Suprapubic skin (tissue), 4 donors: ENCODE measurements at regions not wholly inside any gene's neighbourhood (a gene's known extent, or its start where the extent isn't known, plus 50 kb on each side); places are given as distances from the start of the nearest gene placed in this dataset.
A peak's percentile ranks its signal among the peaks of the same experiment; 100 is the strongest.

Experiments used
- DNase-seq, 2 donors: peaks; one replicate each; pipeline ENCODE4 v3.0.0-alpha.2; 2019; ENCODE audit warnings: low spot score in 2 of 2
- H3K27ac ChIP-seq: fragments of 200-600 bp; sonication (generic); one replicate; pipeline ENCODE4 v1.5.1; 2019
- H3K27me3 ChIP-seq: fragments of 200-600 bp; sonication (generic); one replicate; pipeline ENCODE4 v1.5.1; 2019
- H3K36me3 ChIP-seq: fragments of 200-600 bp; sonication (generic); one replicate; pipeline ENCODE4 v1.5.1; 2019
- H3K4me1 ChIP-seq: fragments of 200-600 bp; sonication (generic); one replicate; pipeline ENCODE4 v1.5.1; 2019
- H3K4me3 ChIP-seq: fragments of 200-600 bp; sonication (generic); one replicate; pipeline ENCODE4 v1.5.1; 2019; ENCODE audit warnings: mild to moderate bottlenecking
- H3K9me3 ChIP-seq: fragments of 200-600 bp; sonication (generic); one replicate; pipeline ENCODE4 v1.5.1; 2019
- CTCF ChIP-seq, 2 donors: fragments of 200-600 bp in 1 of 2; fragments of 450-650 bp in 1 of 2; sonication (generic) in 1 of 2; IDR thresholded peaks; one replicate each; pipeline ENCODE4 v1.5.1; 2016 to 2019; ENCODE audit warnings: antibody characterized with exemption in 2 of 2, mild to moderate bottlenecking in 1 of 2, moderate library complexity in 1 of 2
- EP300 ChIP-seq: sonication (generic); formaldehyde crosslinking; IDR thresholded peaks from one replicate; pipeline ENCODE4 v1.6.1; 2017; ENCODE audit warnings: antibody characterized with exemption
- POLR2A ChIP-seq, 2 donors: fragments of 450-650 bp; IDR thresholded peaks; one replicate each; pipeline ENCODE4 v1.6.1; 2017; ENCODE audit warnings: antibody characterized with exemption in 2 of 2, mild to moderate bottlenecking in 2 of 2, moderate library complexity in 2 of 2
- POLR2AphosphoS5 ChIP-seq, 3 donors: sonication (generic); formaldehyde crosslinking; IDR thresholded peaks; one replicate each; pipeline ENCODE4 v1.6.1; 2017; ENCODE audit warnings: antibody characterized with exemption in 3 of 3
- WGBS: methylation state at CpG from one replicate; pipeline ENCODE4 v1.1.5; 2018; 5-methylcytosine and 5-hydroxymethylcytosine counted together

DNA sequence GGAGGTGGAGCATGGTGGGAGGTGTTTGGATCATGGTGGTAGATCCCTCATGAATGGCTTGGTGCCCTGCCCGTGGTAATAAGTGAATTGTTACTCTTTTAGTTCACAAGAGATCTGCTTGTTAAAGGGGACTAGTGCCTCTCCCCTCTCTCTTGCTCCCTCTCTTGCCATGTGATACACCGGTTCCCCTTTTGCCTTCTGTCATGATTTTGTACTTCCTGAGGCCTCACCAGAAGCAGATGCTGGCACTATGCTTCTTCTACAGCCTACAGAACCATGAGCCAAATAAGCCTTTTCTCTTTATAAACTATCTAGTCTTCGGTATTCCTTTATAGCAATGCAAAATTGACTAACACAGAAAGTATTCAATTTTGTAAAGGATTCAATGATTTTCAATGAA, 817.1 kb downstream of the TLR4 start:
- H3K9me3 ChIP-seq: no peaks in the 10 kb centered on the region
- no peaks in the 10 kb centered on the region for H3K4me1 ChIP-seq
- no peak overlapping the region for H3K4me3 ChIP-seq
- no peaks in the 10 kb centered on the region for H3K27me3 ChIP-seq
- no peaks in the 10 kb centered on the region for H3K36me3 ChIP-seq
- TF ChIP-seq POLR2A (IDR thresholded peaks at IDR 0.05) (no peak), POLR2AphosphoS5 (IDR thresholded peaks at IDR 0.05) (no peak), EP300 (no peak), CTCF (IDR thresholded peaks at IDR 0.05) (no peak)
- WGBS: 67% methylated on average over 3 of the region's 3 CpGs
- DNase-seq: no peak
- no peak overlapping the region for H3K27ac ChIP-seq

DNA sequence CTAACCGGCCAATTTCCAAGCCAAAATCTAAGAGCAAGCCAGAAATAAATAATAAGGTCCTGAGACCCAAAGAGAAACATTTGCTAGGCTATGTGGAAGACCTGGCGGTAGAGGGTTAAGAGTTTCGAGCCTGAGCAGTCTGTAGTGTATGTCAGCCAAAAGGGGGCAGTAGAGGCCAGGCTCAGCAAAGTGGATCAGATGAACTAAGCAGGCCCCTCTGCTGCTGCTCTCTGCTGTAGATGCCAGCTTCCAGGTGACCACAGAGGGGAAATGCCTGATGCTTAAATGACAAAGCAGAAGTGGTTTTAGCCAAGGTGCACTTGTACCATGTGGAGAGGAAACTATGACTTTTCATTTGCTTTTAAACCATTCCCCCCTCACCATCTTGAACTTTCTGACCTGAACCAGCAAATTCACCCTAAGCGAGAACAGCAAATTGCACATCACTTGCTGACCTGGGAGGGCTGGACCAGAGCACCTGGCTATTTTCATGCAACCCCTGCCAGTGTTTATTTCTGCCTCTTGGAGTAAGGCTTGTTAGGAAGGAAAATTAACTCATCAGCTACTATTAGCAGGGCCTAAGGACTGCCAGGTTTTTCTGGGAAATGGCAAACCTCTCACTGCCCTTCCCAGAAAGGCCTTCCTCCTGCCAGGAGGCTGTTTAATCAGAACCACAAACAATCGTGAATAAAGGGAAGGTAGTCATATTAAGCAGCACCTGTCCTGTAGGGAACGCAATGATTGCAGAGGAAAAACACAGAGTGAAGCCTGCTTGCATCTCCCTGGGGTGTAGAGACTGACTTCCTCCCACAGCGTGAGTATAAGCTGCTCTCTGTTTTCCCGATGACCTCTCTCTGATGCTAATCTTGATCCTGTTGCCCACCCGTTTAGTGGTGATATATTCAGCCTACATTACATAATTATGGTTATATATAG, 818.2 kb downstream of the TLR4 start:
- 47% methylated on average over 9 of the region's 9 CpGs for WGBS
- H3K36me3 ChIP-seq: no peaks in the 10 kb centered on the region
- TF ChIP-seq CTCF (IDR thresholded peaks at IDR 0.05): peak in 1 of 2 donors; percentile 39
- TF ChIP-seq POLR2AphosphoS5 (IDR thresholded peaks at IDR 0.05): no peak
- TF ChIP-seq EP300: no peak
- TF ChIP-seq POLR2A (IDR thresholded peaks at IDR 0.05): no peak
- DNase-seq: no peak
- no peaks in the 10 kb centered on the region for H3K9me3 ChIP-seq
- no peaks in the 10 kb centered on the region for H3K4me1 ChIP-seq
- no peak overlapping the region for H3K27ac ChIP-seq
- H3K4me3 ChIP-seq: no peak overlapping the region
- H3K27me3 ChIP-seq: no peaks in the 10 kb centered on the region

DNA sequence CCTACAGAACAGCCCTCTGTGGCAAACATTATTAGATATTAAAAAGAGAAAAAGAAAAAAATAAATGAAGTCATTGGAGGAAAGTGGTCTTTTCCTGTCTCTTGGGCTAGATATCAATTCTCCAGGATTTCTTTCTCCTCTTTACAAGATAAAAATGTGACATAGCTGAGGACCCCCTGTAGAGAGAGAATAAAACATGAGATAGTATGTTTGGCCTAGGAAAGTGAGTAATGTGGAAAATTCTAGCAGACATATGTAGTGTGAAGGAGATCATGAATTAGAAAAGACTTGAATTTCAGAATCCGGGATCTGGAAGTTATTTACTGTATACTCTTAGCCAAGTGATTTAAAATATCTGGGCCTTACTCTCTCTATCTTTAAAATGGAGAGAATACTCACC, 823.1 kb downstream of the TLR4 start:
- Histone ChIP-seq H3K4me1 (no peaks in the 10 kb centered on the region), H3K27me3 (no peaks in the 10 kb centered on the region), H3K9me3 (no peaks in the 10 kb centered on the region), H3K4me3 (no peak overlapping the region), H3K27ac (no peak overlapping the region), H3K36me3 (no peaks in the 10 kb centered on the region)
- no peak for DNase-seq
- WGBS: 81% methylated on average over 1 of the region's 1 CpG
- TF ChIP-seq POLR2AphosphoS5 (IDR thresholded peaks at IDR 0.05) (no peak), POLR2A (IDR thresholded peaks at IDR 0.05) (no peak), CTCF (IDR thresholded peaks at IDR 0.05) (no peak), EP300 (no peak)

DNA sequence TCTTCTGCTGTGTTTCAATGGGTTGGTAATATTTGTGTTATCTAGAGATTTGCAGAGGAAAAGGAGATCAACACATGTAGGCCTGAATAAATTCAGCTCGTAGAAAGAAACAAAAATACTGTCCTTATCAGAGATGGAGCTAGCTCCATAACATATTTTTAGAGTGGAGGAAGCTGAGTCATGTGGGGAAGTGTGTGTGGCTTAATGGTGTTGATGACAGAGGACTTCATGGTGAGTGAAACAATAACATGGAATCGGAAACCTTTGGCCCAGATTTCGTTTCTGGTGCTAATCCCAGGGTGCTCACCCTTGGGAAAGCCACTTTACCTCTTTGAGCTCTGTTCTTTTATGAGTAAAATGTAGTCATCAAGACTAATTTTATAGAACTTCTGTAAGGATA, 825.0 kb downstream of the TLR4 start:
- TF ChIP-seq EP300: no peak
- TF ChIP-seq CTCF (IDR thresholded peaks at IDR 0.05): no peak
- TF ChIP-seq POLR2A (IDR thresholded peaks at IDR 0.05): no peak
- no peak for TF ChIP-seq POLR2AphosphoS5 (IDR thresholded peaks at IDR 0.05)
- Histone ChIP-seq H3K27ac (no peak overlapping the region), H3K4me1 (no peaks in the 10 kb centered on the region), H3K4me3 (no peak overlapping the region), H3K27me3 (no peaks in the 10 kb centered on the region), H3K36me3 (no peaks in the 10 kb centered on the region), H3K9me3 (no peaks in the 10 kb centered on the region)
- WGBS: 60% methylated on average over 3 of the region's 3 CpGs
- no peak for DNase-seq

- no peaks in the 10 kb centered on the region for H3K36me3 ChIP-seq
- DNase-seq: no peak
- 46% methylated on average over 2 of the region's 2 CpGs for WGBS
- H3K4me3 ChIP-seq: no peak overlapping the region
- H3K9me3 ChIP-seq: no peaks in the 10 kb centered on the region
- H3K4me1 ChIP-seq: no peaks in the 10 kb centered on the region
- H3K27ac ChIP-seq: no peak overlapping the region
- TF ChIP-seq POLR2AphosphoS5 (IDR thresholded peaks at IDR 0.05) (no peak), EP300 (no peak), POLR2A (IDR thresholded peaks at IDR 0.05) (no peak), CTCF (IDR thresholded peaks at IDR 0.05) (no peak)
- H3K27me3 ChIP-seq: no peaks in the 10 kb centered on the region
These were observed 825.5 kb downstream of the TLR4 start for GRCh38 chr9:118529624-118530214.
